Stimulated activated naive CD4-positive, alpha-beta T cell (primary cell): ENCODE measurements at regions not wholly inside any gene's neighbourhood (a gene's known extent, or its start where the extent isn't known, plus 50 kb on each side); places are given as distances from the start of the nearest gene placed in this dataset.
A peak's percentile ranks its signal among the peaks of the same experiment; 100 is the strongest.

Experiments used
- DNase-seq, 6 experiments: peaks; one replicate each; lab custom pipeline; 2025; lab: John Stamatoyannopoulos, UW

DNA sequence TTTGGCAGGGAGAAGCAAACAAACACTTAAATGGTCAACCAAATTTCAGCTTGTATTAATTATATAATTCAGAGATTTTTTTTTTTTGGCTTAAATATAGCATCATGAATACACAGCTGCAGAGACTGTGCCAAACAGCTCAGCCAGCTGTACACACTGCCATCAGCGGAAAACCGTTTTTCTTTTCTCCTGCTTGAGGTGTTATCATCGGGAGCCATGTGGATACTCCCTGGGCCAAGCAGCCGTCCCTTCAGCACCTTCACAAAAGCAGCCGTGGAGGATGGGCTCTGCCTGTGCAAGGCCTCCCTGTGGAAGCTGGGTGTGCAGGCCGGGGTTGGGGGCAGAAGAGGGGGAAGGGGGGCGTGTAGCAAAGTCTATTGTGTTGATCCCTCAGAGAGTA lies 85.0 kb downstream of the NUF2 start:
- DNase-seq, result no peak

DNA sequence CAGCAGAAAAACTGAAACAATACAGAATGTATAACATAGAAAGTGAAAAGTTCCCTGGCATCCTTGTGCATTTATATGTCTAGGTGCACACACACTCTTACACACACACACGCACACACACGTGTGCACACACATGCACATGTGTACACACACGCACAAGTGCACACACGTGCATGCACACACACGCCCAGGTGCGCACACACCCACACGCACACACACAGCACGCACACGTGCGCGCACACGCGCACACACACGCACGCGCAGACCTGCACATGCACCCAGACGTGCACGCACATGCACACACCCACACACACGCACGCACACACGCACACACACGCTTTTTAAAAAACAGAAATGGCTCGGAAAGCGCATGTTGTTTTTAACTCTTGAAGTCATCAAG lies 86.5 kb downstream of the NUF2 start:
- DNase-seq, result no peak

DNA sequence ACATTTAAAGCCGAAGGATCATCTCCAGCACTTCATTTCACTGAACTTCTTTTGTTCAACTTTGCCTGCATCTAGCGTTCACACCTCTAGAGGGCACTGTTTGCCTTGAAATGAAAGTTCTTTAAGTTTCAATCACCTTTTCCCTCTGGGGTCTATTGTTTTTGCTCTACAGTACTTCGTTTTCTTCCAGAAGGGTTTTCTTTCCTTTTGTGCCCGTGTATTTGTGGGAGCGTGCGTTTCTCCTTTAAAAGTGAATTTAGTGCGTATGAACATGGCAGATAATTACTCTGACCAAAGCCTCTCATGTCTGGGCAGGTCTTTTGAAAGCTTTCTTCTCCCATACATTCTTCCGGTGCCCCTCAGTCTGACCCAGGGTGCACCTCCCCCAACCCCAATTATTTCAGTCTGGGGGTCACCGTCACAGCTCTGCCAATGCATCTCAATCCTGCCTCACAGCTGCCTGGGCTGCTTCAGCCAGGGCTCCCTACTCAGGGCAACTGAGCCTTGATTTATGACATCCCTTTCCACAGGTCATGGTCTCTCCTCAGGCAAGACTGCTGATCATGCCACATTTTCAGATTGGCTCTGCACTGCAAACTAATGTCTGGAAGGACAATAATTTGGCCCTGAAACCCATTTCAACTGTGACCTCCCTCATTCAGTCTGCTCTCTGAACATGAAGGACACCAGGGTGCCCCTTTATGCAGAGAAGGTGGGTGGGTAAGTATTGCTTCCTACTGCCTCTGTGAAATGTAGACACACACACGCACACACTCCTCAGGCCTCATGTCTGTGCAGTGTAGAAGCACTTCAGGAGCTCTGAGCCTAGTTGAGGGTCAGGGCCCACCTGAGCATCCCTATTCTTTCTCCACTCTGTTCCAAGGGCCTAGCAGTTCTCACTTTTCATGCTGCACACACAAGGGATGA lies 88.6 kb downstream of the NUF2 start:
- peak in 1 of 6 experiments; percentile 5 for DNase-seq

DNA sequence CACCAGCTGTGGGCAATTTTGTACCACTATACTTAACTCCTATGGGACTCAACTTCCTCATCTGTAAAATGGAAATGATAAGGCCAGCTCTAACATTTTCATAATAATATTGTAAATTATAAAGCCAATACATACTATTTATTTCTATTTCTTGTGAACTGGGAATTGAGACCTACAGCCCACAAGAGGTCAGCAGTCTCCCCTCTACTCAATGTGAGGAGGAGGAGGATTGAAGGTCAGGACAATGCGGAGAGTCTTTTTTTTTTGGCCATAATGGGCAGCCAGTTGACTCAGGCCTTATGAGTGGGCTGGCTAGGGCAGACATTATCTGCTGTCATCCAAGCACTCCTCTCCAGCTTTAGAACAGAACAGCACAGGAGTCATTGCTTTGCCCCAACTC lies 90.5 kb downstream of the NUF2 start:
- DNase-seq, result no peak

DNA sequence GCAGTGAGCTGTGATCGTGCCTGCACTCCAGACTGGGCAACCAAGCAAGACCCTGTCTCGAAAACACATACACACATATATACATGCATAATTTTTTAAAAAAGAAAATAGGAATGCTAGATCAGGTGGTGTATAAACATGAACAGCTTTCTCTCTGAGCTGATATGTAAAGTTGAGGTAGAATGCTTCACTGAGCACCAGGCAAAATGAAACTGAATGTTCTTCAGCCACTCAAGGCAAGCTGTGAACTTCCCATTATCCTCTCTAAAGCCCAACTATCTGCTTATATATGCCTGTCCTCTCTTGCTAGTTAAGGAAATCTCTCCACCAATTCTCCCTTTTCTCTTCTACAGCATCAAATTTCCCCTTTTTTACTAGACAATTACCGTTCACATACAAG lies 93.0 kb downstream of the NUF2 start:
- no peak for DNase-seq

DNA sequence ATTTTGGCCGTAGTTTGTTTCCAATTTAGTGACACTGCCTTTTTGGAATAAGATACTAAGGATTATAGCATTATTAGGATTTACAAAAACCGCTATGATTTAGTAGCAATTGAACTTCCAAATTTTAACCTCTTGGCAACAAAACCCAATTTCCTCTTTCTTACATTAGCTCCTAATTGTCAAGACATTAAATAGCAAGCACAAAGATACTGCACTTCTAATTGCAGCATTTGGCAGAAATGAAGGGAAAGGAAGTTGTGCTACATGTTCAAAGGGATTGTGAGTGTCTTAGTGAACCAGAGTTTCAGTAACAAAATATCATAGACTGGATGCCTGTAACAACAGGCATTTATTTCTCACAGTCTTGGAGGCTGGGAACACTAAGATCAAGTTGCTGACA lies 99.9 kb downstream of the NUF2 start:
- DNase-seq, result no peak

DNA sequence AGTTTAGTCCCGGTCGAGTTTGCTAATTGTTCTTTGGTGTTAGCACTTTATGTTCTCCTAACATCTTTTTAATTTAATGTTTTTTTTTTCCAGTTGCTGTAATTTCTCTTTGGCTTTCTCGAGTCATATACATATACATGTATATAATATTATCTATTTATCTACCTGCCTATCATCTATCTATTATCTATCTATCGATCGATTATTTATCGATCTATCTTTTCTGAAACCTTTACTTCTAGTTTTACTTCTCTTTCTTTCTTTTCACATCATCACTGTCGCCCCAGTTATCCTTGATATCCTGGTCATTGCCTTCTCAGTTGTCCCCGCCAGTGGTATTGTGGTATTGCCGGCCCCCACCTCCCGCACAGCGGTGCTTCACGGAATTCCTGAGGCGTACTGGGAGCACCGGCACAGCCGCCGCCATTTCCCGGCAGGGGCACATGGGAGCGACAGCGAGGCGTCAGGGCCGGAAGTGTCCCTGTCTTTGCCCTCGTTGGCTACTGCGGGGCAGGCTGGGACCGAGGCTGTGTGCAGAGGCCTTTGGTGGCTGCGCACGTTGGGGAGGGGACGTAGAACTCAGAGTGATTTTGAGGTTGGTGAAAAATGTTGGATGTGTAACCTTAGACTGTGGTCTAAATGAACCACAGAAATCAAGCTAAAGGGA lies 101.1 kb downstream of the NUF2 start:
- no peak for DNase-seq

DNA sequence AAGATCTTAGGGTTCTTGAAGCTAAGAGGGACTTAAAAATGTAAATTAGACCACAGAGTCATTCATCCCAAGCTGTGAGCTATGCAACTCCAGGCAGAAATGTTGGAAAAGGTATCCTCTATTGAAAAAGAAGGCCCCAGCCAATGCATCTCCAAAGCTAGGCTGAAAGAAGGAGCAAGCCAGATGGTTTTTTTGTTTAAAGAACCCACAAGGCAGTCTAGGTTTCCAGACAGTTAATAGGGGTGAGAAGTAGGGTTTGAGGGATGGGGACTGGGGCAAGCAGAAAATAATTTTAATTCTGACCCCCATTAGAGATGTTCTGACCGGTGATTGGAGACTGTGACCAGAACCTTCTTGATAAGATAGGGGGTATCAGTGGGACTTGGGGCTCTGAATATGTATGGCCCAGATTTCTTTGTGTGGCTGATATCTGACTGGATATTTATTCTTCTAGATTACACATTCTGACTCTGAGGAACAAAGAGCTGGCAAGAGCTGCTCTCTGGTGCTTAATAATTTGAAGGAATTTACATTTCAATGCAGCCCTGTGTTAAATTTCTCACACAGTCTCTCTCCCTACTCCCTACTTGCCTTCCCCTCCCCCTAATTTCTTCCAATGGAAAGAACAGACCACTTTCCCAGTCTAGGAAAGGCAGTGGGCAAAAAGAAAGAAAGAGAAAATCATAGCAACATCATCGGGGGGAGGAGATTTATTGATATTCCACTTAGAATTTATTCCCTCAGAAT lies 104.9 kb downstream of the NUF2 start:
- no peak for DNase-seq

DNA sequence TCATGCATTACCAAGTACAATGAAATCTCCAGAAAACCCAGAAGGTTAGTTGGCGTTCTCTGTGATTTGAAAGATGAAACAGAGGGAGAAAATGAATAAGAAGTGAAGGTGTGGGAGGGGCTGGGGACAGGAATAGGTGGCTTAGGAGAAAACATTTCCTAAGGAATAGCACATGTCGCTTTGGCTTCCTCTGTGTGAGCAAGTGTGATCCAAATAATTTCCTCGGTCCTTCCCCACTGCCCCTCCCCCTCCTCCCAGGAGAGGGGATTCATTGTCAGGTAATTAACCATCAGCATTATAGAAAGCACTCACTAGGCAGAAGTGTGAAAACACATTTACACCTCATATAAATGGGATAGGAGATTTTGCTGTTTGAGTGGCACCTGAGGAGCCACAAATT lies 105.5 kb downstream of the NUF2 start:
- no peak for DNase-seq

DNA sequence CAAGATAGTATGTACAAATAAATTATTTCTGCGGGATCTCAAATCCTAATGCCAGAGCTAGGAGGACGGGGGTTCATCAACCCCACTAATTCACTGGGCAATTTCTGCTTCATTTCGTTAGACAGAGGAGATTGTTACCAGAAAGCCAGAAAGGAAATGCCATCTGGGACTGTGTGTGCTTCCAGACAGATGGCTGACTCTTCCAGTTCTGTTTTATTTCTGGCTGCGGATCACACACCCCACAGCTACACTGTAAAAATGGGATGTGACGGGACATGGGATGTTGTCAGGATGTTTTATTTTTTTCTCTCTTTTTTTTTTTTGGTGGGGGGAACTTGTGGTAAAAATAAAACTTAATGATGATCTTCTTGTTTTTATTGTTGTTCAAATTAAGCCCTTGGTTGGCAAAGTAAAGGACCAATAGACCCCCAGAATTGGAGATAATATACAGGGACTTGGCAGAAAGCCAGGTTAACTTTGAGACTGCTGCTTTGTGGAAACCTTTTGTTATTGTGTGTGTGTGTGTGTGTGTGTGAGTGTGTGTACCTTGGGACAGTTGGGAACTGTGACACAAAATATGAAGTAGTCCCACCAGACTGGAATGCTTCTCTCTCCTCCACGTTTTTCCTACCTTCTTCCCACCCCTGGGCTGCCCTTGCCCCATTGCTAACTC lies 114.5 kb downstream of the NUF2 start:
- DNase-seq, result no peak

DNA sequence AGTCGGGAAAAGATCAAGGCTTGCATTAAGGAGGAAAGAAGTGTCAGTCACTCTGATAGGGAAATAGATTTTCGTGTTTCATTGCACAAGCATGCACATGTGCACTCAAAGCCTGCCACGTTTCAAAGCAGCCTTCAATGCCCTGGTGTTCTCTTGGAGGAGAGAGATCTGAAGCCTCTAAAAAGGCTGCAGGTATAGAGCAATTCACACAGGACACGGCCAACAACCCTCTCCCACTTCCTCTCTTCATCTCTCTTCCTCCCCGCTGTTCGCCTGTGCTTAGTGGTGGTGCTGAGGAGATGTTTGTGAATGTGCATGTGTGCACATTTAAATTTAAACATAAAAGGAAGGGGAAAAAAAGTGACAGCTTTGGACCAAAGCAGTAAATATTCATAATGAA lies 117.7 kb downstream of the NUF2 start:
- DNase-seq, result no peak

DNA sequence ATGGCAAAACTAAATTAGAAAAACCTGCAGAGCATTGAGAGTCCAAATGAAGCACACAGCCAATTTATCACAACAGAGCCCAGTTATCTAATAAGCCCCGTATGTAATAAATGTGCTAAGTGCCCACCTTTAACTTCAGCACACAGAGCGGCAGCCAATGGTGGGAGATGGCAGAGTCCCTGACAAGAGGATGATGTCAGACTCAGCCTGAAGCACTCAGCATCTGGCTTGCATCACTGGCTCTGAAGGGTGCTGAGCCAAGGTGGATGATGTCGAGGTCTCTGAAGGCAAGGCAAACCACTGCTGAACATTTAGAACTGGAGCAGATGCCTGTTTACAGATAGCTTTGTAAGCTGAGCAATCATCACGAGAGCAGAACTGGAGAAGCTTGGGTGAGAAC lies 118.3 kb downstream of the NUF2 start:
- DNase-seq, result no peak

DNA sequence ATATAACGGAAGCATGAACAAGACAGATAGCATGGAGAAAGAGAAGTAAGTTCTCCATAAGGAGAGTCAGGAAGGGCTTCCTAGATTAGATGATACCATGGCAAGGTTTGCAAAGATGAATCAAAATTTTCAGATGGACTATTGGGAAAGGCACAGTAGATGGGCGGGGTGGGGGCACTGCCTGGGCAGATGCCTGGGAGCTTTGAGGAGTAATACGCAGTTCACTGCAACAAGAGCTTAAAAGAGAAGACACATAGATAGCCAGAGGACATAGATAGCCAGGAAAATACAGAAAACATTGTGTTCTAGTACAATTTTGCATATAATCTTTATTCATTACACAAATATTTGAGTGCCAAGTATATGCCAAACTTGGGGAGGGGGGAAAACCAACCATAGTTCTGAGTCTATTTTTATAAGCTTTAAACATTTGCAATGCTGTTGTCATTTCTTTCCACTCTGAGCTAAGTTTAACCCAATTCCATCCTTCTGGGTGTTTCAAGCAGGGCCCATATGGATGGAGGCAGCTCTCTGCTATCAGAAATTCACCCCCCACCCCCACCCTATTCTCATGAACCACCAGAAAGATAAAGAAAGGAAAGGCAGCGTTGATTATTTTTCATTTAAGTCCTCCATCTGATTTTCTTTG lies 120.6 kb downstream of the NUF2 start:
- DNase-seq, result no peak

DNA sequence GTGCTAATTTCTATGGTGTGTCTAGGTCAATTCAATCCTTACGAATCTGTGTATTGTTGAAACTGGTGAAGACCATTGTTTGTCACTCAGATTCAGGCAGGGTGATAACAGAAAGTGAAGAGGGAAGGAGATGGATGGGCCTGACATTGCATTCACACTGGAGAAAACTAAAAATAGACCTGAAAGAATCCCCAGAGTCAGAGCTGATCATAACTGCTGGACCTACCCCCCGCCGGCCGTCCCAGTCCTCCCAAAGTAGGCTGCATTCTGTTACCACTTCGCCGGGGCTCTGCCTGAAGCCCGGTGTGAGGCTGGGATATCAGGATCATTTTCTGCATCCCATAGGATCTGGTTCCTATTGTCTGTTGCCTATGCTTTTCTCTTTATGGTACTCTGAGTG lies 121.1 kb downstream of the NUF2 start:
- DNase-seq, result no peak

DNA sequence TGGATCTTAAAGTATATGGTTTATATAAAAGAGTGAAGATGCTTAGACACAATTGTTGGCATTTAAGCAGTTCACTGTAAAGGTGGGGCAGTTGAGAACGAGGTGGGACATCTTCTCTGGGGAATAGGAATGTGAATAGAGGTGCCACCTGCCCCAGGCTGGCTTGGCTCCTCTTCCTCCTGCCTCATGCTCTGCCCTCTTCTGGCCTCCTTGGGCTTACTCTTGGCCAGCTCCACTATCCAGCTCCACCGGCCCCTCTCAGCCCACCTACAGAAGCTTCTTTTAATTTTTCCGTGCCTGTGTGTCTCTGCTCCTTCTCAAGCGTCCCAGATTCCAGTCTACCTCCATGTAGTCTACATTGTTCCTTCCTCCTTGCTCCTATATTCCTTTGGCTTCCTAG lies 122.1 kb downstream of the NUF2 start:
- no peak for DNase-seq

DNA sequence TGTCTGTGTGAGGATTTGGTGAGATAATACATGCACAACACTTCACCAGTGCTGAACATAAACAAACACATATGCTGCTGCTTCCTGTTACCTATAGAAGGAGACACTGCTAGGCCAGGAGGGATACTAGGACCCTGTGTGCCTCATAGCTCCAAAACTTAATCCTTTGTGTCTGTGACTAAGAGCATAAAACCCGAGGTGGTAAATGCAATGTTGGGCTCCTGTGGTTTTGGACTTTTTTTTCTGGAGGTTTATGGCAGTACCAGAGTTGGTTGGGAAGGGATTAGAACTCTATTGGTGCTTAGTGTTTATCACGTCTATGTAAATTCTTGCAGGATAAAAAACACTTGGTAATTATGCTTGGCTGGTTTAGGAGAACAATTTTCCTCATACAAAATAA lies 122.9 kb downstream of the NUF2 start:
- DNase-seq, result no peak

DNA sequence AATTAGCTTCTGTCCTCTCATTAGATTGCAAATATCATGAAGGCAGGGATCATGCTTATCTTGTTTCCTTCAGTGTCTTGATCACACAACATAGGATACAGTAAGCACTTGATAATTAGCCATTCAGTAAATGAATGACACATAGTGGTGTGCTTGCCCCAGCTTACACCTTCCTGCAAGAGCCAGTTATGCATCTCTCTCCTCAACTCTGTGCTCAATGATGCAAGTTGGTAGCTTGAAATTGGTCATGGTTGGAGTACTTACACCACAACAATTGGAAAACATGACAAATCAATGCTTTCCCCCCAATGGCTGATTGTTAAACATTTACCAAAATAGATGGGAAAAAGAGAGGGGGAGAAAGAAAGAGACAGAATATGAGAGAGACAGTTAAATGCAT lies 129.2 kb downstream of the NUF2 start:
- DNase-seq, result no peak

DNA sequence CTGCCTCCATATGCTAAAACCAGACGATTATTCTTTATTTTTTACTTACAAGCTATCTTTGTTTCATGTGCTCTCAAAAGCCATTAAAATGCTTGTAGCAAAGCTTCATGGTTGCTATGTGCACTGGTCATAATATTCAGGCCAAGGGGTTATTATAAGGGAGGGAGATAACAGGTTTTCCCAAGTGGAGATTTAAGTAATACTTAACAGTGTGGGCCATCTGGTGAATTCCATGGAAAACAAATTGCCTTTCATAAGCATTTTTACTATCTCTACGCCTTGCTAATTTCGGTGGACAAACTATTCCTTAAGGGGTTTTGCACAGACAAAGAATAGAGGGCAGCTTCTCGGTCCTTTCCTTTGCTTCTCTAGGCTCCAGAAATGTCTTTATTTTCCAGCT lies 137.8 kb downstream of the NUF2 start:
- DNase-seq, result no peak

DNA sequence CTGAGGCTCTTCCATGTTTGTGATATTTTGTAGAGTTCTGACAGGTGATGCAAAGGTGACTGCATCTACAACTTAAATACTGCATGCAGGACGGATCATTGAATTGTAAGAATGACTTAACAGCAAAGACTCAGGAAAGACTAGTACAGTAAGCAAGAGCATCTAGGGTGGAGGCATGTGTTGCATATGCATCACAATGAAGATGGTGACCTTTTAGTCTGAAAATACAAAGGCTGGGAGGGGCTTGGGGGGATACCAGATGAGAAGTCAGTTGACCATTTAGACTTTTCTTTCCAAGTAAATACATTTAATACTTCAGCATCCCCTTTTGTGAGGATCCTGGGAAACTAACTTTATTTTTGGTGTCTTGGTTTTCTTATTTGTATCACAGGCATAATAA lies 145.5 kb downstream of the NUF2 start:
- DNase-seq, result no peak

DNA sequence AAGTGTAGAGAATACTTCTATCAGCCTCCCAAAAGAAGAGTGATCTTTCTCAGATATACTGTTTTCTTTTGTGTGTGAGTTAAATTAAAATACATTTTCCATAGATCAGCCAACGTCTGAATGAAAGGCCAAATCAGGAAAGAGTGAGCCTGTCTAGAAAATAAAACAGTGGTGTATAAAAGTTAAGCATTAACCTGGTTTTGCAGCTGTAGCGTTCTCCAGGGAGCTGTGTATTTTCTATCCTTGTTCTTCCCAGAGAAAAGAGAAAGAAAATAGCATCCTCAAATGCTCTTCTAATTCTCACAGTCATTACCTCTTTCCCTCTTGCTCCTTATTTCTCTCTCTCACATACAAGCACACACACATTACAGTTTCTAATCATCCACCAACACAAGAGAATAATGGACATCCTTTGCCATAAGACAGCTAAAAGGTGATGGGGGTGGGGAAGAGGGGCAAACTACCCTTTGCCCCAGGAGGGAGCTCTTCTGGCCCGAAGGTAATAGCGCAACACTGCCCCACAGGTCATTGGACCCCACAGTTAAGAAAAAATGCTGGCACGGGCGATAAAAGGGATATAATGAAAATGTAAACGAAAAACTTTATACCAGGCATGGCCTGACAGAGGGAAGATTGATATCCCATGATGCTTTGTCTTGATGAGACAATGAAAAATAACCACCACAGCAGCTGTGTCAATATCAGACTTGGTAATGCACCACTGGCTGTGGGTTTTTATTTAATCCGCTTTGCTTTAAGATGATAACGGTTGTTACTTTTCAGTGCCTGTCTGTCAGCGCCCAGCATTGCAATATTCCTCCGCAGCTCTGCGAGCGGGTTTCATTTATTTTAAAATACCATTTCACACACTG lies 150.3 kb downstream of the NUF2 start:
- DNase-seq, result no peak
